ENCODE measurements at regions not wholly inside any gene's neighbourhood (a gene's known extent, or its start where the extent isn't known, plus 50 kb on each side); places are given as distances from the start of the nearest gene placed in this dataset.

GRCh38 chr20:55761797-55762196 is 243.5 kb downstream of the CBLN4 start:
- Mint-ChIP-seq H3K4me1 (ENCODE audit: low read depth, unreplicated experiment) (no peaks in the 10 kb centered on the region), H3K27me3 (ENCODE audit: unreplicated experiment) (peaks cover 2% of the 10 kb centered on the region), H3K4me3 (ENCODE audit: unreplicated experiment) (no peak overlapping the region), H3K27ac (ENCODE audit: unreplicated experiment) (no peak overlapping the region), H3K36me3 (ENCODE audit: unreplicated experiment) (peaks cover 5% of the 10 kb centered on the region), H3K9me3 (ENCODE audit: unreplicated experiment) (peaks cover 5% of the 10 kb centered on the region)
- TF ChIP-seq CTCF (IDR thresholded peaks at IDR 0.05; ENCODE audit: partially characterized antibody, unreplicated experiment), result no peak
- no peak for DNase-seq

GRCh38 chr20:55761100-55761499 is 244.2 kb downstream of the CBLN4 start:
- Mint-ChIP-seq H3K9me3 (ENCODE audit: unreplicated experiment) (peaks cover 5% of the 10 kb centered on the region), H3K4me3 (ENCODE audit: unreplicated experiment) (no peak overlapping the region), H3K27ac (ENCODE audit: unreplicated experiment) (no peak overlapping the region), H3K4me1 (ENCODE audit: low read depth, unreplicated experiment) (no peaks in the 10 kb centered on the region), H3K27me3 (ENCODE audit: unreplicated experiment) (peaks cover 2% of the 10 kb centered on the region), H3K36me3 (ENCODE audit: unreplicated experiment) (peaks cover 5% of the 10 kb centered on the region)
- DNase-seq, result no peak
- no peak for TF ChIP-seq CTCF (IDR thresholded peaks at IDR 0.05; ENCODE audit: partially characterized antibody, unreplicated experiment)

GRCh38 chr20:55760586-55760985 is 244.7 kb downstream of the CBLN4 start:
- no peaks in the 10 kb centered on the region for H3K4me1 Mint-ChIP-seq (ENCODE audit: low read depth, unreplicated experiment)
- no peak overlapping the region for H3K27ac Mint-ChIP-seq (ENCODE audit: unreplicated experiment)
- DNase-seq, result no peak
- H3K4me3 Mint-ChIP-seq (ENCODE audit: unreplicated experiment), result no peak overlapping the region
- peaks cover under 1% of the 10 kb centered on the region for H3K27me3 Mint-ChIP-seq (ENCODE audit: unreplicated experiment)
- H3K36me3 Mint-ChIP-seq (ENCODE audit: unreplicated experiment), result peaks cover 5% of the 10 kb centered on the region
- peaks cover 5% of the 10 kb centered on the region for H3K9me3 Mint-ChIP-seq (ENCODE audit: unreplicated experiment)
- TF ChIP-seq CTCF (IDR thresholded peaks at IDR 0.05; ENCODE audit: partially characterized antibody, unreplicated experiment), result no peak

- H3K27me3 Mint-ChIP-seq (ENCODE audit: unreplicated experiment), result no peaks in the 10 kb centered on the region
- H3K27ac Mint-ChIP-seq (ENCODE audit: unreplicated experiment), result no peak overlapping the region
- no peak for DNase-seq
- no peak overlapping the region for H3K4me3 Mint-ChIP-seq (ENCODE audit: unreplicated experiment)
- H3K9me3 Mint-ChIP-seq (ENCODE audit: unreplicated experiment), result no peaks in the 10 kb centered on the region
- TF ChIP-seq CTCF (IDR thresholded peaks at IDR 0.05; ENCODE audit: partially characterized antibody, unreplicated experiment), result no peak
- H3K4me1 Mint-ChIP-seq (ENCODE audit: low read depth, unreplicated experiment), result no peaks in the 10 kb centered on the region
- no peaks in the 10 kb centered on the region for H3K36me3 Mint-ChIP-seq (ENCODE audit: unreplicated experiment)
These were observed 249.5 kb downstream of the CBLN4 start for GRCh38 chr20:55755861-55756260.

GRCh38 chr20:55755411-55755810 is 249.9 kb downstream of the CBLN4 start:
- TF ChIP-seq CTCF (IDR thresholded peaks at IDR 0.05; ENCODE audit: partially characterized antibody, unreplicated experiment), result no peak
- no peaks in the 10 kb centered on the region for H3K9me3 Mint-ChIP-seq (ENCODE audit: unreplicated experiment)
- DNase-seq, result no peak
- H3K27me3 Mint-ChIP-seq (ENCODE audit: unreplicated experiment), result no peaks in the 10 kb centered on the region
- no peaks in the 10 kb centered on the region for H3K4me1 Mint-ChIP-seq (ENCODE audit: low read depth, unreplicated experiment)
- H3K4me3 Mint-ChIP-seq (ENCODE audit: unreplicated experiment), result no peak overlapping the region
- H3K27ac Mint-ChIP-seq (ENCODE audit: unreplicated experiment), result no peak overlapping the region
- H3K36me3 Mint-ChIP-seq (ENCODE audit: unreplicated experiment), result no peaks in the 10 kb centered on the region

Data from glutamatergic neuron (in vitro differentiated cells).